HG03045 (cell line): ENCODE measurements at regions not wholly inside any gene's neighbourhood (a gene's known extent, or its start where the extent isn't known, plus 50 kb on each side); places are given as distances from the start of the nearest gene placed in this dataset.
"Not testable (repeated sequence)": the region's sequence is repeated elsewhere in the genome, so short reads cannot be mapped to it uniquely, and the experiment has no call there.

ENCODE experiments used
- ATAC-seq: cut with Tn5 transposase; IDR thresholded peaks from one replicate; pipeline ENCODE4 v1.9.1; 2021; ENCODE audit warnings: mild to moderate bottlenecking, moderate library complexity; ENCODE audit not compliant: unreplicated experiment

DNA sequence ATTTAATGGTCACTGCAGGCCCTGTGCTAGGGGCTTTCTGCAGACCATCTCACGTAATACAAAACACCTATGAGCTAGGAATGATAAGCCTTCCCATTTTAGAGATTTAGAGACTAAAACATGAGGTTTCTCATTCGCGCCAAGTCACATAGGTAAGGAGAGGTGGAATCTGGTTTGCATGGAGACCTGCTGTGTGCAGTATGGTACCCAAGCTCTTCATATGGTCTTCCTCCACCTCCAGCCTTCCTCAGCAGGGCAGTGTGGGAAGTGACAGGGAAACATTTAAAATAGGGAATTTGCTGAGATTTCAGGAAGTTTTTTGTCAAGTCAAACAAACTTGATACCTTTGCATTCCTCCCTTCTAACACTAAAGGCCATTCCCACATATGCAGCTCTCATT lies 337.6 kb downstream of the IL20RB start:
- no peak for ATAC-seq

DNA sequence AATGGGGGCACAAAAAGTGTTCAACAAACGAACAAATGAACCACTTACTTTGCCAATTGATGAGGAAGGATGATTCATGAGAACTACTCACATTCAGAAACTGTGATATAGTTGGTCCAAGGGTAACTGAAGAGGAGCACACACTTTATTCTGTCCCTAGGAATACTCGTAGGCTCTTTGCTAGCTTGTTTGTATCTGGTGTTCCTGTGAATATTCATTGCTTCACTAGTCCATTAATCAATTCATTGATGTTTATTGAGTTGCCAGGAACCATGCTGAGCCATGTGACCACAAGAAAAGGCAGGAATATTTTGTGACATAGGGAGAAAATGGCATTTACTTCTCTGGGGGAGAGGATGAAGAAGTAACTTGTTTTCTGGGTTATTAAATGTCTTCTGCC lies 338.3 kb downstream of the IL20RB start:
- ATAC-seq, result no peak

DNA sequence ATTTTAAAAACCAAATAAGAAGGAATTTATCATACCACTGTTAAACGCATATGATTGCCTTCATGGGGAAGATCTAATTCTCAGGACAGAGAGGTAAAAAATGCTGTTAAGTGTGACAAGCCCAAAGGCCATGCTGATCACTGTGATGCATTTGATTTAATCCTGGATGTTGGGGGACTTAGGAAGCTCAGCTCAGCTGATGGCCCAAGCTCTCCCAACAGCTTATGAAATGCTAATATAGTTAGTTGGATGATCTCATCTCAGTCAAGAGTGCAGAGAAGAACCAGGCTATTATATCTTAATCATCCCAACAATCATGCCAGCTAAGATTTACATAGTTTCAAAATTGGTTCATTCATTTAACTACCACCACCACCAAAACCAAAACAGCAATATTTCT lies 340.0 kb downstream of the IL20RB start:
- no peak for ATAC-seq

DNA sequence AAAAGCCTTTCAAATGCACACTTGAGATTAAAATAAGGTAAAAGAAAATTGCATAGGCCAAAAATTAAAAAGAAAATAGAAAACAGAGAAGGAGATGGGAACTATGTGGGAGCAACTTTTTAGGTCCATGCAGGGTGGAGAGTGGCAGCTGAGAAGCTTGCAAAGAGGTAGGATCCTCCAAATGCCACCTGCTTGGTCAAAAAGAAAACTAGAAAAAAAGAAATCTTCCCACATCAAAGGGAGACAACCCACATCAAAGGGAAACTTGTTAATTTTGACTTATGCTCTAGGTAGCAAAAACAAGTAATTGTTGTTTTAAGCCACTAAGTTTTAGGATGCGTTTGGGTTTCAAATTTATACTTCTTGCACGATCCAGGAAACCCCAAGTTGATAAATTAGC lies 342.9 kb downstream of the IL20RB start:
- ATAC-seq, result no peak

DNA sequence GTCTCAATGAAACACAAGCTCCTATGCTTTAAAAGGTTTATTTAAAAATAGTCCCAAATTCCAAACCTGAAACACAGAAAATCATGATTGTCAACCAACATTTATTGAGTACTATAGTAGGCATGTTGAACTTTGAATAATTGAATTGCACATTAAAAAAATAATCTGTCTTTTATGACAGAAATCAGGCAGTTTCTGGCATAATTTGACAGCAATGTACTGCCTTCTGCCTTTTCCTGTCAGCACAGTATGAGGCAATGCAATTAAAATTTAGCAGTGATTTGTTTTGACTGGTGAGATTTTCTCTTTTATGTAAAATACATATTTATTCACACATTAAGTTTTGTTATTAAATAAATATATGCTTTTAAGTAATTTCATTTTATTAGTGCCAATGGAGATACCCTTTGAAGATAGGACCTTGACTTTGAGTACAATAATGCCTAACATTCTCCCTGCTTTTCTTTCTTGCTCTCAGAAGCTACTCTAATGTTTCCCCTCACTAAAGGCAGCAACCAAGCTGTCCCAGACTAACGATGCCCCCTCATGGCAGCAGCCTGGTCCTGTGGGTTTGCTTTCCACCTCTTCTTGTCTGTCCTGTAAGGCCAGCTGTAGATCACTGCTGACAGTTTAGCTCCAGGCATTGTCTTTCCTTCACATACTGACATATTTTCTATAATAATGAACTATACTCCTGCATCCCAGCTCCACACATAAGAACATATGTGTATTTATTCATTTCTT lies 346.7 kb downstream of the IL20RB start:
- ATAC-seq, result no peak

DNA sequence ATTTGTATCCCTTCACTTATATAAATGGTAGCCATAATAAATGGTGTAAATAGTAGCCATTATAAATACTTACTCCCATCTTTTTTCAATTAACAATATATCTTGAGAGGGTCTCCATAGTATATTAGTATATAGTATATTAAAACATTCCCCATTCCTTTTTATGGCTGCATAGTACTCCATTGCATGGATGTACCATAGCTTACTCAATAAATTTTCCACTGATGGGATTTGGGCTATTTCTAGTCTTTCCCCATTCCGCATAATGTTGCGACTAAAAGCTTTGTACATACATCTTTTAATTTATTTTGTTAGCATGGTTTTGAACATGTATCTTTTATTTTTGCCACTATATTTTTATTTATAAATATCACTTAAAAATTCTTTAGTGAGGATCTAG lies 366.3 kb downstream of the IL20RB start:
- ATAC-seq, result no peak

DNA sequence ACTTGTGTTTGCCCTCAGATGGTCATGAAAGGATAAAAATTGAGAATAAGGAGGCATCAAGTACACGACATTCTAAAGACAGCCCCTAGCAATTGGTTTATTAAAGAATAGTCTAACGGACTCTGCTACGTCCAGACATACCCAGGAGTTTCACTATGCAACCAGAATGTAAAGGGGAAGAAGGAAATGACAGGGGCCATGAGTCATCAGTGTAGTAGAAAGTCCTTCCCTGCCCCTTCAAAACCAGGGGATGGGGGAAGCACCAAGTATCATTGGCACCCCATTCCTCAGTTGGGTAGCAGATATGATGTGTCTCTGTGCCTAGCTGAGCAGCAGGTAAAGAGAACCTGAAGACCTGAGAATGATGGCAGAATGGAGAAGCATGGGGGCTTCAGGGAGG lies 367.4 kb downstream of the IL20RB start:
- ATAC-seq, result no peak

DNA sequence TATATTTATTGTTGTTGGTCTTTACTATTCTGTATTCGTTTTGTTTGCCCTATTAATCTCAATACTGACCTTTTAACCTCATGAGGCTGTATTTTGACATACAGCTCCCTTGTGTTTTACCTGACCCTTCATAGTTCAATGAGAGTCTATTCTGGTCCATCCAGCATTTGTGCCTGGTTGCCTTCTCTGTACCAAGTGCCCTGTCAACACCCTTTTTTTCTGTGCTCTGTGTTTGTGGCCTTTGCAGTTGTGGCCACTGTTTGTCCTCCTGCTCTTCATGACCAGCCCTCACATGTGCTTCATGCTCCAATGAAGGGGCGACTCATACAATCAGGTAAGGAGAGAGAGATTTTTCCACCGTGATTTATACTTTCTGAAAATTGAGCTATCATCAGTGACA lies 368.2 kb downstream of the IL20RB start:
- no peak for ATAC-seq

DNA sequence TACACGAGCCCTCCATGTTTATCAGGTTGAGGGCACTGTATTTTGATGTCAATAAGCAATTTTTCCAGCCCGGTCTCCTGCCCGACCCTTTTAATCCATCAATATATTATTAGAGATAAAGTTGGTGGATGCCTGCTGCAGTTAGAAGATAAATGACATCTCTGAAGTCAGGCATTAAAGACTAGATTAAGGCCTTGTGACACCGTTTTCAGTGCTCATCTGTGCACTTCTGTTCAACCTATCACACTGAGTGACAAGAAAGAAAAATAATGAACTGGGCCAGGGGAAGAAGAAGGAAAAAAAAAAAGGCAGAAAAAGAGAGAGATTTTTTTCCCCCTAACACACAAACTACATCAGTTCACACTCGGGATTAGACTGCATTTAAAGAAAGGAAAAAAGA lies 371.8 kb downstream of the IL20RB start:
- no peak for ATAC-seq

DNA sequence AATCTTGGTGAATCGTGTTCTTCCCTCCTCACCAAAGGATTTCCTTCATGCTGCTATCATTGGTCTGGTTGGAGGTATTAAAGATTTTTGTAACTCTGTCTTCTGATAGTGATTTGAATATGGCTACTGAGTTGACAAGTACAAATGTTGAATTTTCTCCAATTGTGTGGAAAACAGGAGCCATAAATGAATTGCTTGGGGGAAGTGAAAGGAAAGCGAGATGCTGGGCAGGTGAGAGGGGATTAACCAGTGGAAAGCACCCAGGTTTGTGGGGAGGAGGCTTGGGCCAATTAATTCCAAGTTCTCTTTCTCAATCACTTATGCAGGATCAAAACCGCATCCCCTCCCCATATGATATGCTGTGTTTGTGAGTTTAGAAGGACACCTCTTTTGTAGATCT lies 372.5 kb downstream of the IL20RB start:
- no peak for ATAC-seq

DNA sequence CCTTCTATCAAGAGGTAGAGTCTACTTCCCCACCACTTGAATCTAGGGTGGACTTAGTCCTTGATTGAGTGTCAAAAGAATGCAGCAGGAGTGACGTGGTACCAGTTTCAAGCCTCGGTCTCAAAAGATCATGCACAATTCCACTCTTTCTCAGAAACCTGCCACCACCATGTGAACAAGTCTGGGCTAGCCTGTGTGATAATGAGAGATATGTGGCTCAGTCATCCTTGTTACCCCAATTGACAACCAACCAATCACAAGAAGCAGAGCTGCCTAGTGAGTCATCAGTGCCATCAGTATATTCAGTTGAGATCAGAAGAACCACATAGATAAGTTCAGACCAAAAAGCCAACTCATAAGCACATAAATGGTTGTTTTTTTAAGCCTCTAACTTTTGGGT lies 374.5 kb downstream of the IL20RB start:
- no peak for ATAC-seq

DNA sequence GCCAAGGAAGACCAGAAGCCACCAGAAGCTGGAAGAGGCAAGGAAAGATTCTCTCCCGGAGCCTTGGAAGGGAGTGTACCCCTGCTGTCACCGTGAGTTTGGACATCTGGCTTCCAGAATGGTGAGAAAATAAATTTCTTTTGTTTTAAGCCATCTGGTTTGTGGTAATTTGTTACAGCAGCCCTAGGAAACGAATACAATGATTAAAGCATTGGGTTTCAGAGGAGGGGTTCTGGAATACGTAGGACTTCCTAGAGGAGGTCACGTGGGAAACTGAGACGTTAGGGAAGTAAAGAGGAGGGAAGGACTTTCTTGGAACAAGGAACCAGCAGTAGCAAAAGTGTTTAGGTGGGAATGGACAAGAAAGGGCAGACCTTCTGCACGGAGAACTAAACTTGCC lies 377.7 kb downstream of the IL20RB start:
- ATAC-seq, result no peak

DNA sequence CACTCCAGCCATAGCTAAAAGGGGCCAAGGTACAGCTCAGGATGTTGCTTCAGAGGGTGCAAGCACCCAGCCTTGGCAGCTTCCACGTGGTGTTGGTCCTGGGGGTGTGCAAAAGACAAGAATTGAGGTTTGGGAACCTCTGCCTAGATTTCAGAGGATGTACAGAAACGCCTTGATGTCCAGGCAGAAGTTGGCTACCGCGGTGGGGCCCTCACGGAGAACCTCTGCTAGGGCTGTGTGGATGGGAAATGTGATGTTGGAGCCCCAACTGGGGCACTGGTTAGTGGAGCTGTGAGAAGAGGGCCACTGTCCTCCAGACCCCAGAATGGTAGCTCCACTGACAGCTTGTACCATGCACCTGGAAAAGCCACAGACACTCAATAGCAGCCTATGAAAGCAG lies 380.6 kb downstream of the IL20RB start:
- ATAC-seq, result not testable (repeated sequence)

DNA sequence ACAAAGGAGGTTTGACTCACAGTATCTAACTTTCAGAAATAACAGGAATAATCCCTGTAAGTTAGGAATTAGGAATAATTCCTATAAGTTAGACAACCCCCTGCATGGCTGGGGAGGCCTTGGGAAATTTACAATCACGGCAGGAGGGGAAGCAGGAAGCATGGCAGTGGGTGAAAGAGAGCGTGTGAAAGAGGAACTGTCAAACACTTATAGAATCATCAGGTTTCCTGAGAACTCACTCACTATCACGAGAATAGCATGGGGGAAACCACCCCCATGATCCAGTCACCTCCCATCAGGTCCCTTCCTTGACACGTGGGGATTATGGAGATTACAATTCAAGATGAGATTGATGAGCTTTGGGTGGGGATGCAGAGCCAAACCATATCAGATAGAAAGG lies 385.5 kb downstream of the IL20RB start:
- ATAC-seq, result no peak

DNA sequence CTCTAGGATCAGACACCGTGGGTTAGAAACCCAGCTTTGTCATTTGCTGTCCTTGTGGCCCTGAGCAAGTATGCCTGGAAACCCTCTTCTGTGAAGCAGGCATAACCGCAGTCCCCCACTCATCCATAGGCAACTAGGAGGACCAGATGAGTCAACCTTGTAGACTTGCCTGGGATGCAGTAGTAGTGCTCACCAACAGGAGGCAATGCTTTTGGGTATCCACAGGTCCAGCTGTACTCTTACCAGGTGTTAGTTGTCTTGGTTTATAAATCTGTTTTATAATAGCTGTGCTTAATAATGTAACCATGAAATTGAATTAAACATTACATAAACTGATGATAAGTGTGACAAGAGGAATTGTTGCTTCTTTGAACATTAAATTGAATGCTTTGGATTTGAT lies 389.3 kb downstream of the IL20RB start:
- ATAC-seq, result no peak

DNA sequence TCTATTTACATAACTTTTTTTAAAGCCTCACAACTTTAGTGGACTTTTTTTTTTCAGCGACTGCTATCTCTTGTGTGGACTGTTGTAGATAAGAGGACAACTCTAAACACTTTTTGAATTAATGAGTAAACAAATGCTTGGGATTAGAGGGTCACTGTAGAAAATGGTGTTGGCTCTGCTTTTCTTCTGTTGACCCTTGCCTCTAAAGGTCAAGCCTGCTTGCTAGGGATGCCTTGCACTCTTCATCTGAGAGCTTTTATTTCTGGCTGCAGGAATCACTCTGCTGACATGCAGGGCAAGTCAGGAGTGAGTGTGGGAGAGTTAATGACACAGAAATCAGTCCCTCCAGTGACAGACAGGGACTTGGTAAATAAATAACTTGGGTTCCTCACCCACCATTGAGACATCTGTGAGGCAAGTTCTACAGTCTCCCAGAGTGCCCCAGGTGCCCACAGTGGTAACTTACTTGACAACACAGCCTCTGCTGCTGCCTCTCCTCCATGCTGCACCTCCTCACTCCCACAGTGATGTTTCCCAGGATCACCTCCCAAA lies 390.1 kb downstream of the IL20RB start:
- ATAC-seq, result no peak

DNA sequence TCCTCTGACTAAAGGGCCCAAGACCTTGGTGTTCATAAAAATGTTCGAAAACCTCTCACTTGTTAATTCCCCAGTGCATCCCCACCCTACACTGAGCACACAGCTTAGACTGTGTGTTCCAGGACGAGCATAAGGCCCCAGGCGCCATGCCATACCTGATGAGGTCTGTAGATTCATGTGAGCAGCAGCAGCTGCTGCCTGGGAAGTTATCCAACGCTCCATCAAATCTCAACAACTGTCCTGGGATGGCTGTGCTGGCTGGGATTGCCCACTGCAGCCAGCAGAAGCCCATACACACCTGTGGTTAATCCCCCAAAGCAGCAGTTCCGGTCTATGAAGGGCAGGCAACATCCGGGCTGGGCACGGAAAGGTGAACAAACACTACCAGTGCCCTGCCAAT lies 391.2 kb downstream of the IL20RB start:
- ATAC-seq, result no peak

DNA sequence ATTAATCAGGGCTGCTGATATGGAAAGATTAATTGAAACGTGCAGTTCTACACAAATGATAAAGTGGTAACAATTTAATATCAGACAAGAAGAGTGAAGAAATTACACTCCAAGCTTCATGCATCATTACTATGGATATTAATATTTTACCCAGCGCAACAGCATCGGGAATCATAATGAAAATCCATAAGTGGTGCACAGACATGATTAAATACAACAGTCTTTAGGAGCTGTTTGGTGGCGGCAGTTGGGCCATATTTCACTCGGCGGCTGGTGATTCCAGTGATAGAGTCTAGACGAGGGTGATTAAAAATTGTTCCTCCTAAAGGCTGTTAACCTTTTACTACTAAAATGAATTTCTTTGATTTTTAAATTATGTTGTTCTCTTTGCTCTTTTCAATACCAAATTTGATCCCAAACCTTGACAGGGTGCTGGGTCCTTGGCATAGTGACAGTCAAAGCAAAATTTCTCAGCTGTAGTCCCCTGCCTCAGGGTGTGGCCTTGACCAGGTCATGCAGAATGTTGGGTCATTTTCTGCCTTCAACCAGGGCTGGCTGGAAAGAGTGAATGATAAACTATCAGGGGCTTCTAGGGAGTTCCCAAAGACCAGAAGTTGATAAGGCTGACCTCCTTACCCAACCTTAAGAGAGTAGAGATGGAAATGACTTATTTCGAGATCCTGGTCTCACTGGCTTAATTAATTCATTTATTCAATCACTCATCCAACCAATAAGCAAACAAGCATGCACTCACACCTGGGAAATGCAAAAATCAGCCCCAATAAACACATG lies 392.0 kb downstream of the IL20RB start:
- no peak for ATAC-seq

DNA sequence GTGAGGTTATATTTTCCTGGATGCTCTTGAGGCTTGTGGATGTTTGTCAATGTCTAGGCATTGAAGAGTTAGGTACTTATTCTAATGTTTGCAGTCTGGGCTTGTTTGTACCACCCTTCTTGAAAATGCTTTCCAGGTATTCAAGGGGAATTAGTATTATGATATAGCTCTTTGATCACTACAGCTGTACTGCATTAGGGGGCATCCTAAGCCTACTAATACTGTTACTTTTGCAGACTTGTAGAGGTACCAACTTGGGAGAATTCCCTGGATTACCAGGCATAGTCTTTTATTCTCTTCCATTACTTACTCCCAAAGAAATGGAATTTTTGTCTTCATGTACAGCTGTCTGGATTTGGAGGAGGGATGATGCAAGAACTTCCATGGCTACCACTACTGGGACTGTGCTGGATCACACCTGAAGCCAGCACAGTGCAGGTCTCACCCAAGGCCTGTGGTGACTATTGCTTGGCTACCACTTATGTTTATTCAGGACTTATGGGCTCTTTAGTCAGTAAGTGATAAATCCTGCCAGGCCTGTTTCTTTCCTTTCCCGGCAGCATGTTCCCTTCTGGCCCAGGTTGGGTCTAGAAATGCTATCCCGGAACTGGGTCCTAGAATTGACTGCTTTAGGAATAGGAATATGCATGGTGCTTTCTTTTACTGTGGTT lies 402.9 kb downstream of the IL20RB start:
- no peak for ATAC-seq

DNA sequence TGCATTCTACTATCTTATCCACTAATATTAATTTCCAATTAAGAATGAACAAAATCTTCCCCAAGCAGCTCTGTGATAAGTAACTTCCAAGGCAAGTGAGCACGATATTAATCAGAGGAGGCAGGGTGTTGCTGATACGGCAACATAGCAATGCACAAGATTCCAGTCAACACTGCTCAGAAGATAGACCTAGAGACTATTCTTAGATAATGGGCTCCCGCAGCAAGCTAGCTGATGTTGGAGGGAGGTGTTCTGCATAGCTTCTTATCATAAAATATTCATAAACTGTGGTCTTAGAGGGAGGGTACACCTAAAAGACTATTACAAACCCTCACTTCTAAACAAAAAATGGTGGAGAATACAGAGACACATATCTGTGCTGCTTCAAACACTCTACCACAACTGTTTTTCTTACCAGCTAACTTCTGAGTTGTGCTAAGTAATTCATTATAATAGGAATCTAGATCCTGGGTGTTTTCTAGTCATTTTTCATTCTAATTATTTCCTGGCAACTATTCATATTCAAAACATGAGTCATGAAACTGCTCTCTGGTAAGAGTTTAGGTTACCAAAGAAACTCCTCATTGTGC lies 382.0 kb upstream of the SOX14 start:
- ATAC-seq, result no peak

DNA sequence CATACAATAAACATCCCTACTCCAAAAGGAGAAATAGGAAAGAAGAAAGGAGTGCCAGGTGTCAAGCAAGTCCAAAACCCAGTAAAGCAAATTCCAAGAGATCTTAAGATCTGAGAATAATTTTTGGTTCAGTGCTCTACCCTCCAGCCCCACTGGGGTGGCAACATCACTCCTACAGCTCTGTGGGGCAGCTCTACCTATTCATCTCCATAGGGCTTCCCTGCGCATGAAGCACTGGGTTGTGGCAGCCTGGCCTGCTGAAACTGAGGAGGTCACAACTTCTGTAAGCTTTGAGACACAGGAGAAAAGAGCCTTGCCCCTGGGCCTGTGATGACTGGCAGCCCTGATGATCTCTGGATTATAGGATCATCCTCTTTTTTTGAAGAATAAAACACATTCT lies 378.2 kb upstream of the SOX14 start:
- ATAC-seq, result no peak
